ENCODE measurements at regions not wholly inside any gene's neighbourhood (a gene's known extent, or its start where the extent isn't known, plus 50 kb on each side); places are given as distances from the start of the nearest gene placed in this dataset.

GRCh38 chrX:13452283-13452682 lies 117.1 kb upstream of the EGFL6 start:
- no peak for TF ChIP-seq CTCF (optimal IDR thresholded peaks at IDR 0.05 in 1 of 3, IDR thresholded peaks at IDR 0.05 in 1 of 3, conservative IDR thresholded peaks at IDR 0.05 in 1 of 3; ENCODE audit: extremely low read depth in 1 of 3, insufficient read depth in 2 of 3, low read length in 3 of 3)
- no peak for TF ChIP-seq EZH2 (IDR thresholded peaks at IDR 0.05; ENCODE audit: low read length)

All from keratinocyte (primary cell).